ENCODE measurements at regions not wholly inside any gene's neighbourhood (a gene's known extent, or its start where the extent isn't known, plus 50 kb on each side); places are given as distances from the start of the nearest gene placed in this dataset.
A peak's percentile ranks its signal among the peaks of the same experiment; 100 is the strongest.
"Not testable (repeated sequence)": the region's sequence is repeated elsewhere in the genome, so short reads cannot be mapped to it uniquely, and the experiment has no call there.

GRCh38 chr12:115898670-115899069 is 378.8 kb downstream of the MED13L start:
- DNase-seq (ENCODE audit: low spot score), result no peak

DNA sequence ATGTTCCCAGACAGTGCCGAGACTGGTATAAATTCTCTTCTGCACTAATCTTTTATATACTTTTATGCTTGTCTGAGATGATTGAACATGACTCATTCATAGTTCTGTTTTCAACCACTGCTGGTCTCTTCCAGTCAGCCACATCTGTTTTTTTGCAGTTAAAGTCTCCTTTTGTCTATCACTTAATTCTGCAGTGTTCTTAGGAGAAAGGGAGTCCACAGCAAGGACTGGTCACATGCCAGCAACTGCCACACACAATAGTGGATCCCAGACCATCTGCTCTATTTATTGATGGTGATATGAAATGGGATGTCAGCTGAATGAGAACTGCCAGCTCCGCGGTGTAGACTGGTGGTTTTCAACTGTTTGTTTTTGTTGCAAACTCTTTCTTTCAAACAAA is 379.8 kb downstream of the MED13L start:
- no peak for DNase-seq (ENCODE audit: low spot score)

DNA sequence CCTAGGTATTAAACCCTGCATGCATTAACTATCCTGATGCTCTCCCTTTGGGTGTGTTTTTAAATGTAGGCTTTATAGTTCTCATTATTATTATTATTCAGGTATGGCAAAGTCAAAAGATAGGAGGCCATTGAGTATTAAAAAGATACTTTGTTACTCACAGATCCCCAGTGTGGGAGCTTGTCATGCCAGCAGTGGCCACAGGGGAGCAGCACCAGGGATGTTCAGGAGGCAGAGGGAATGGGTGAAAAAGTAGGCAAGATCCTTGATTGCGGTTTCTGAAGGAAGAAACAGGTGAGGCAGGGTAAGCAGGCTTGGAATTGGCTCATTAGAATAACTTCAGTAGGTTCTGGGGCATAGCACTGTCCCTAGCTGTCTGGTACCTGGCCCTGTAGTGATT is 382.2 kb downstream of the MED13L start:
- DNase-seq (ENCODE audit: low spot score), result no peak

GRCh38 chr12:115891556-115892164 is 385.8 kb downstream of the MED13L start:
- no peak for DNase-seq (ENCODE audit: low spot score)

GRCh38 chr12:115886666-115887065 is 390.8 kb downstream of the MED13L start:
- no peak for DNase-seq (ENCODE audit: low spot score)

- DNase-seq (ENCODE audit: low spot score), result no peak
Measured at GRCh38 chr12:115885040-115885690, 392.3 kb downstream of the MED13L start.

DNA sequence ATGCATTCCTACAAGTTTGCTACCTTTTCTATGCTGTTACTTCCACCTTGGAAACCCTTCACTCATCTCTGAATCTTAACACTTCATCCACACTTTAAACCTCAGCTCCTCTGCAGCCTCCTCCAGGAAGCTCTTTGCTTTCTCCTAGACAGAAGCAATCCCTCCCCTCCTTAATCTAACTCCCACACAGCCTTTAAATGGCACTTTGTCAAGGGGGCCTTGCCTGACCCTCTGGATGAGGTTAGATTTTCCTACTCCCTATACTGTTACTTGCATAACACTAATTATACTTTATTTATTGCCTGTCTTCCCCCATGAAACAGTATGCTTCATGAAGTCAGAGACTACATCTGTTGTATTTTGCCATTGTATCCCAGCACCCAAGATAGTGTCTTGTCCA is 394.6 kb downstream of the MED13L start:
- DNase-seq (ENCODE audit: low spot score), result no peak

- no peak for DNase-seq (ENCODE audit: low spot score)
Measured at GRCh38 chr12:115880238-115880637, 397.3 kb downstream of the MED13L start.

DNA sequence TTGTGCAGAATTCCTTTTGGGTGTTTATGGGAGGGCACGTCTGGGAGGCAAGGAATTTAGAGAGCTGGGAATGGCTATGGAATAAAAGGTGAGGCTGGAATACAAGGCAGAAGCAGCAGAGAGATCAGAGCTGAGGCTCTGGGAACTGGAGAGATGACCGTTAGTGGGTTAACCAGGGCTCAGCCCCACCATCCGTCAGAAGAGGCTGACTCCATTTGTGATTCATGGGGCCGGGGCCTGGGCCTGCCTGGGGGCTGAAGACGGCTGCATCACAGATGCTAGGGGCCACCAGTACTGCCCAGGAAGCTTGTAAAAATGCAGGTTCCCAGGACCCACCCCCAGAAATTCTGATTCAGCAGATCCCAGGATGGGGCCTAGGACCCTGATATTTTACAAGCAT is 398.1 kb downstream of the MED13L start:
- DNase-seq (ENCODE audit: low spot score), result no peak

GRCh38 chr12:115873451-115874082 is 403.9 kb downstream of the MED13L start:
- no peak for DNase-seq (ENCODE audit: low spot score)

- no peak for DNase-seq (ENCODE audit: low spot score)
Measured at GRCh38 chr12:115872919-115873357, 404.6 kb downstream of the MED13L start.

- DNase-seq (ENCODE audit: low spot score), result no peak
Measured at GRCh38 chr12:115872212-115872611, 405.3 kb downstream of the MED13L start.

DNA sequence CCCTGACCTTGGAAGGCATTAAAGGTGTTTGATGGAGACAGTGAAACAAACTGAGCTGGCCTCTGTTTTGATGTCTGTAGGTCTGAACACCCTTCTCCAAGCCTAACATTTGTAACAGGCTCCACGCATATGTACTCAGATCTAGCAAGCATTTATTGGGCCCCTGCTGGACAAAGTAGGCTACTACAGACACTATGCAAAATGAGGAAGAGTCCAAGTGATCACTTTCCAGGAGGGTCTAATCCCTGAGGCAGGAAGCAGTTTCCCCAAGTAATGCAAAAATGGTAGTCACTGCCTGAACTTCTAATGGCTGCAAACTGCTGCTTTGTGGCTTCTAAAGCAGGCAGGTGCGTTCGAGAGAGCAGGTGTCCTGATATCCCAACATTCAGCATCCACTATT is 405.8 kb downstream of the MED13L start:
- DNase-seq (ENCODE audit: low spot score), result no peak

GRCh38 chr12:115870510-115870909 is 407.0 kb downstream of the MED13L start:
- DNase-seq (ENCODE audit: low spot score), result no peak

GRCh38 chr12:115870021-115870420 is 407.5 kb downstream of the MED13L start:
- DNase-seq (ENCODE audit: low spot score), result no peak

DNA sequence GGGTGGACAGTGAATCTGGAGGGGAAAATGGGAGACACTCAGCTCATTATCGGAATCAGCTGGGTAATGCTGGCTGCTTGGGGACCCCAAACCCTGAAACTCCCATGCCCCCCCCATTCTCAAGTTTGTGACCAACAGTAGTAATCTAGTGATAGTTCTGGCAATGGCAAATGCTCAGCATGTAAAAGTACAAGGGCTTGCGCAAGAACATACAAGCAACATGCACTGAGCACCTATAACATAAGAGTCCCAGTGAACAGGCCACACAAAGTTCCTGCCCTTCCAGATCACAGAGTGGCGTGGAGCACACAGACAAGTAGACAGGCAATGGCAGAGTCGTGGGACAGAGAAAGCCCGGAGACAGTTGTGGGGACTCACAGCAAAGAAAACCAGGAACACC is 407.9 kb downstream of the MED13L start:
- no peak for DNase-seq (ENCODE audit: low spot score)

DNA sequence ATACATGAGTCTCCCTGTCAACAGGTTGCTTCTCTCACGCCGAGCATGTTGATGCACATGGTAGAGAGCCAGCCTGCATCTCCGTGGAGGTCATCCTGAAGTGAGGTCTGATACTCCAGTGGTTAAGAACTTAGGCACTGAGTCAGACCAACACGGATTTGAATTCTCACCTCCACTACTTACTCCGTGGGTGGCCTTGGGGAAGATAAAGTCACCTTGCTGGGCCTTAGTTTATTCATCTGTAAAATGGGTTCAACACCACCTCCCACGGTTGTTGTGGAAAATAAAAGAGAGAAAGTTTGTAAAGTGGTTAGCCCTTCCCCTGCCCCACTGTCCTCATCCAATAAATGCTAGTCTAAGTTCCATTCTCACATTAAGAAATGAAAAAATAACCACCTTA is 408.9 kb downstream of the MED13L start:
- DNase-seq (ENCODE audit: low spot score), result no peak

- DNase-seq (ENCODE audit: low spot score), result no peak
Measured at GRCh38 chr12:115867854-115868253, 409.6 kb downstream of the MED13L start.

DNA sequence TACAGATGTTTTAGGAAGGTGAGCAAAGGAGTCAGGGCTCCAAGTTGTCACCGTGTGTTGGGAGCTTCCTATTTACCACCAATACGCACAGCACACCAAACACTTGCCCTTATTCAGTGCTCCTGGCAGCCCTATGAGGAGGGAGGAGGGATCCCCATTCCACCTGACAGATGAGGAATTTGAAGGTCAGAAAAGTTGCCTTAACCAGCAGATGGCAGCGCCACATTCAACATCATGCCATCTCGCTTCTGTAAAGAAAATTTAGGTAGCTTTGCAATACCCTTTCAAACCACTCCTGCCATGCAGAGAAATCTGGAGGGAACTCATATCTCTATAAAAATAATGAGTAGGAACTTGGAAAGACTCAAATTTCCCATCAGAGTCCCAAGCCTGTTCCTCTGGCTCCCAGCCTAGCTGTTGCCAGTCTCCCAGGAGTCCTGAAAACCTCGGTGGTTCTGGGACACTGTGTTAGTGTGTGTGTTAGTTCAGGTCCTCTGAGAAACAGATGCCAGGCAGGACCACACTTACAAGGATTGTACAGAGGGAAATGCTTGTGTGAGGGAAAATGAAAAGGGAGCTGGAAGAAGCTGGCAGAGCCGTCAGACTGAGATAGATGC is 410.5 kb downstream of the MED13L start:
- DNase-seq (ENCODE audit: low spot score), result no peak

DNA sequence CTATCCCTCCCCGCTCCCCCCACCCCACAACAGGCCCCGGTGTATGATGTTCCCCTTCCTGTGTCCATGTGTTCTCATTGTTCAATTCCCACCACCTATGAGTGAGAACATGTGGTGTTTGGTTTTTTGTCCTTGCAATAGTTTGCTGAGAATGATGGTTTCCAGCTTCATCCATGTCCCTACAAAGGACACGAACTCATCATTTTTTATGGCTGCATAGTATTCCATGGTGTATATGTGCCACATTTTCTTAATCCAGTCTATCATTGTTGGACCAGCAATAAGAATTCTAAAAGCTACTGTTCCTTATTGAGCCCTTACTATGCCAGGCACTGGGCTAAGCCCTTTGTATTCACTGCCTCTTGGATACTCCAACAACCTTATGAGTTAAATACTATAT is 411.2 kb downstream of the MED13L start:
- not testable (repeated sequence) for DNase-seq (ENCODE audit: low spot score)

DNA sequence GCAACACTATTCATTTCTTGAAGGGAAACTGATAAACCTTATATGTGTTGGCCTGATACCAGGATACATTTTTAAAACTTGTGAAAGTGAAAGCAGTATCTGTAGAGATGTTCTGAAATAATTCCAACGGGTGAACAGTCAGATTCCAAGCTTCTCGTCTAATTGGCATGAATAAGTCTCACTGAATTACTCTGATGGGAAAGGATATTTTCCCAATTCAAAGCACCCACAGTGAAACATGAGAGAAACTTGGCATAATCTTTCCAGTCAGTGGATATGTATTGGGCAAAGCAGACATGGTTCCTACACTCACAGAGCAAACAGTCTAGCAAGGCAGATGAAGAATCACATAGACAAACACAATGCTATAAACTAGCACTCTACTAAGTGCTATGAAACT is 413.1 kb downstream of the MED13L start:
- no peak for DNase-seq (ENCODE audit: low spot score)

DNA sequence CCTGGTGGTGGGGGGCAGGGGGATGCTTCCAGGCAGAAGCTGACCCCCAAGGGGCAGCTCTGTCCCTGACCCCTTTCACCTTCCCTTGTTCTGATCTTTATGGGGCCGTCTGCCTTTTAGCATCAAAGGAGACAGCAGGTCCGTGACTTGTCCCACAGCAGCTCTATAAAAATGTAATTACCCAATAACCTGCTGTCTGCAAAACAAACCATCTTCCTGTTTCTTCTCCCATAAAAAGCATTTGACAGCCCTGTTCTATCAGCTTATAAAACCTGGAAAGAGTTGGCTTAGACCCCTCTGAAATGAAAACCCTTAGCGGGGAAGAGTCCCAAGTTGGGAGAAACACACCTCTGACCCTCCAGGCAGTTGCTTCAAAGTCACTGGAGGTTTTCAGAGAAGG is 416.9 kb downstream of the MED13L start:
- DNase-seq (ENCODE audit: low spot score), result no peak

DNA sequence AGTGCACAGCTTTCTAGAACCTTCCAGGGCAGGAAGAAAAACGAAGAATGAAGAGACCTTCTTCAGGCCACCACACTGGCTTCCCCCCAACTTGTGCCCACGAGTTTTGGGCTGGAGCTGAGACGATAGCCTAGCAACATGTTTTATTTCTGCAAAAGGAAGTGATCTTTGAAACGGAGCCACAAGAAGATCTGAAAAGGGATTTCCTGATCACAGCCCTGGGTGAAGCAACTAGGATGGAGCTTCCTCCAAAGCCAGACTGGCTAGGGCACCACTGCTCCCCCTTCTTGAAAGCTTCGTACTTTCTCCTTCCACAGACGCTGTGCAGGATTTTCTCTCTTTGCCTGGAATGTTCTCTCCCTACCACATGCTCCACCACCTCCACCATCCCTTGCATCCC is 418.3 kb downstream of the MED13L start:
- DNase-seq (ENCODE audit: low spot score), result peak; percentile 38

Measured in putamen (tissue), 1 donor.